ENCODE measurements at regions not wholly inside any gene's neighbourhood (a gene's known extent, or its start where the extent isn't known, plus 50 kb on each side); places are given as distances from the start of the nearest gene placed in this dataset.
"Not testable (repeated sequence)": the region's sequence is repeated elsewhere in the genome, so short reads cannot be mapped to it uniquely, and the experiment has no call there.

DNA sequence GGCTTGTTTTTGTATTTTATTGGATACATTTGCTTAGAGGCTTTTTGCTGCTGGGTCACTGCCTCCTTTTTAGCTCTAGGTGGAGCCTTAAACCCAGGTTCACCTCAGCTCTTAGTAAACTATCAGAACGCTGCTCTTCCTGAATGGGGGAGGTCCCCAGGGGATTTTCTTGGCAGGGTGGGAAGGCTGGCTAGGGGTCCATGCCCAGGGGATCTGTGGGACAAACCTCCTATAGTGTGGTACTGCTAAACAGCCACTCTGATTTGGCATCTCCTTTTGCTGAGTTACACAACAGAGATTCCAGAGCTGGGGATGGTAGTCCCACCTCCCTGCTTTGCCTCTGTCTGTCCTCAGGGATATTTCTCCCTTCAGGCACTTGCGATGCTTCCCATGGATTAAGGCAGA lies 204.9 kb downstream of the ZIC5 start:
- no peak for DNase-seq

DNA sequence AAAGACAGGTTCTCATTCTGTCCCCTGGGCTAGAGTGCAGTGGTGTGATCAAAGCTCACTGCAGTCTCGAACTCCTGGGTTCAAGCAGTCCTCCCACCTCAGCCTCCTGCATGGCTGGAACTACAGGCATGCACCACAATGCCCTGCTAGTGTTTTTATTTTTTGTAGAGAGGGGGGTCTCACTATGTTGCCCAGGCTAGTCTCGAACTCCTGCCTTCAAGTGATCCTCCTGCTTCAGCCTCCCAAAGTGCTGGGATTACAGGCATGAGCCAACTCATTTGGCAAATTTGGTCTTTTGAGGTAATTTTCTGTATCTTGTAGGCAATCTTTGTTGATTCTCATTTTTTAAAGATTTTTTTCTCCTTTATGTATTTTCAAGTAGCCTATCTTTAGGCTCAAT lies 205.7 kb downstream of the ZIC5 start:
- no peak for DNase-seq

DNA sequence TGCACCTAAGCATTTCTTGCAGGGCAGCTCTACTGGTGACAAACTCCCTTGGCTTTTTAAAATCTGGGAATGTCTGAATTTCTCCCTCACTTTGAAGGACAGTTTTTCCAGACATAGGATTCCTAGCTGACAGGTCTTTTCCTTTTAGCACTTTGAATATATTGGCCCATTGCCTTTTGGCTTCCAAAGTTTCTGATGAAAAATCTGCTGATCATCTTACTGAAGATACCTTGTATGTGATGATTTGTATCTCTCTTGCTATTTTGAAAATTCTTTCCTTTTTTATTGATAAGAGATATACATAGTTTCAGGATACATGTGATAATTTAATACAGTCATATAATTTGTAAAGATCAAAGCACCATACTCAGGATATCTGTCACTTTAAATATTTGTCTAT lies 211.1 kb downstream of the ZIC5 start:
- DNase-seq, result no peak

- no peak for DNase-seq
Measured at GRCh38 chr13:99759163-99759552, 212.4 kb downstream of the ZIC5 start.

DNA sequence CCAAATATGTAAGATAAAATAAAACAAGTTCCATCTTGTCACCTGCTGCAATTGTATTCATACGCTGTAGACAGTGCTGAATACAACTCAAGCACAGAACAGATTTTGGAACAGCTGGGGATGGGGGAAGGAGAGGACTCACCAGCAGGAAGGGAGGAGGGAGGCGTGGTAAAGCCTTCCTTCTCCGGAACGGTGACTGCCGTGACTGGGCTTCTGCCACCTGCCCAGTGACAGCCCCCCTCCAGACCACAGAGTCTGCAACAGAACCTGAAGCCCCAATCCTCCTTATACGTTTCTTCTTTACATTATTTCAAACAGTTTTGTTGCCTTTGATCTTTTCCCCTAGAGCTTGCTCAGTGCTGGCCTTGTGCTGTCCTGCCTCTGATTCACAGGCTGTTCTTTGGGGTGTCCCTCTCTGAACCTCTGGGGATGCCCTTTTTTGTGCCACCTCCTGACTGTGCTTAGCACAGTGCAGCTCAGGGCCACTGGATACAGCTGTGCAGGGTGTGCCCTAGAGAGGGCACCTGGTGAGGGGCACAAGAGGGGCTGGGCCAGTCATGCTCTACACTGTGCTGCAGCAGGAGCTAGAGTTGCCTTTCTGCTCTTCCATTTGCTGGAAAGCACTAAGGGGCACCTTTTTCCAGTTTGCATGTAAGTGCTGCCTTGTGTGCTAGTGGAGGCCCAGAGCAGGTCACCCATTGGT lies 213.0 kb downstream of the ZIC5 start:
- no peak for DNase-seq

GRCh38 chr13:99757756-99758459 lies 213.7 kb downstream of the ZIC5 start:
- no peak for DNase-seq

- no peak for DNase-seq
Measured at GRCh38 chr13:99756281-99756680, 215.3 kb downstream of the ZIC5 start.

GRCh38 chr13:99754750-99755149 lies 216.8 kb downstream of the ZIC5 start:
- not testable (repeated sequence) for DNase-seq

DNA sequence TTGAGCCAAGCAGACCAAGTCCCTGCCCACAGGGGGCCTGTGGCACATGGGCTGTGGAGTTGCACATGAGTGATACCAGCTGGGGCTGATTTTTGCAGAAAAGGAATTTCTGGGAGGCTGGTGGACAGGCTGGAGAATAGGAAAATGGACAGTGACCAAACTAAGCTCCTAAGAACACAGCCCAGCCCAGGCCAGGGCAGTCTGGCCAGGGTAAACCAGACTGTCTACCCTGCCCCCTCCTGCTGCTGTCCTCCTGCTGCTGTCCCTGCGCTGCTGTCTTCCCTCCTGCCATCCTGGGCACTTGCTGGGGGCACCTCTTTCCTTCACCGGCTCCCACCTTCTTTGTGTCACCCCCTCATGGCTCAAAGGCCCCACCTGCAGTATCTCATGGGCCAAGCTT lies 219.2 kb downstream of the ZIC5 start:
- no peak for DNase-seq

- no peak for DNase-seq
Measured at GRCh38 chr13:99751517-99752199, 219.9 kb downstream of the ZIC5 start.

- no peak for DNase-seq
Measured at GRCh38 chr13:99750951-99751350, 220.6 kb downstream of the ZIC5 start.

DNA sequence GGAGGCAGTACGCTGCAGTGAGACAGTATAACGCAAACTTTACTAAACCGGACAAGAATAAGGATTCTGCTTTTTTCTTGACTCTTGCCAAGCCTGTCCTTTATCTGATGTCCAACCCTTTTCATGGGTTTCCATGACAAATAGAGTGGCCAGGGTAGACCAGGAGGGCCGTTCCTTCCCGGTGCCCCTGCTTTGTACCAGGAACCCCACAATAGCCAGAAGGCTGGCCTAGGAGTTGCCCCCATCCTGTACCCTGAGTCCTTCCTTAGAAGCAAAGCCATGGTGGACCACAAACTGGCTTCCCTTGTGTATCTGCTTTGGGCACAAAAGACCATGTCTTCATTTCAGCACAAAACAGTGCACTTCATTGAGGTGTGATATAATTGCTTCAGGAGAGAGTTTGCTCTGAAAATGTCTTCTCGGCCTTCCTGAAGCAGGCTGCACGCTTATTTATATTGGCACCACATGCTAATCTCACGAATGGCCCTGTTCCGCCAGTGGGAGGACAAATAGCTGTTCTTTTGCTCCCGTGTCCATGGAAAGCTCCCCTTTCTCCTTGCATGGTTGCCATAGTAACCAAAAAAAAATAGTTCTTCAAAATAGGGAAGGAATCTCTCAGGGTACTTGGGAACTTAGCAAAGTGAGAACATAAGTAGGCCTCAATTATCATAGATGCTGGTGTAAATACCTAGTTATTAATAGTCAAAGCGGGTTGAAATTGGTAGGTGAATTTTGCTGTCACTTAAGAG lies 222.1 kb downstream of the ZIC5 start:
- no peak for DNase-seq

DNA sequence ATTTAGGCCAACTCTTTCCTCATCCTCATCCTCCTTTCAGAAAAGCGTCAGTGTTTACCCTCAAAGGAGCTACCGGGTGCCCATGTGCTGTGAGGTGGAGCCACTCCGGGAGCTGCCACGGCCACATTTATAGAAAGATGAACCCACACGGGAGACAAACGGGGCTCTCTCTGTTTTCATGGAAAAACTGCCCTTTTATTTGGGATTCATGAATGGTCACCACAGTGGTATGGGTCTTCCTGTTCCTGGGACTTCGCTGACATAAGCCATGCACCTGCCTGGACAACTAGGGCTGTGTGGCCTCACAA lies 224.2 kb downstream of the ZIC5 start:
- no peak for DNase-seq

GRCh38 chr13:99746637-99747402 lies 224.7 kb downstream of the ZIC5 start:
- no peak for DNase-seq

GRCh38 chr13:99743094-99743493 lies 228.5 kb downstream of the ZIC5 start:
- DNase-seq, result no peak

- no peak for DNase-seq
Measured at GRCh38 chr13:99741960-99742359, 229.6 kb downstream of the ZIC5 start.

GRCh38 chr13:99740251-99740979 lies 231.2 kb downstream of the ZIC5 start:
- DNase-seq, result no peak

- no peak for DNase-seq
Measured at GRCh38 chr13:99738626-99739025, 232.9 kb downstream of the ZIC5 start.

GRCh38 chr13:99737481-99738245 lies 233.9 kb downstream of the ZIC5 start:
- no peak for DNase-seq

DNA sequence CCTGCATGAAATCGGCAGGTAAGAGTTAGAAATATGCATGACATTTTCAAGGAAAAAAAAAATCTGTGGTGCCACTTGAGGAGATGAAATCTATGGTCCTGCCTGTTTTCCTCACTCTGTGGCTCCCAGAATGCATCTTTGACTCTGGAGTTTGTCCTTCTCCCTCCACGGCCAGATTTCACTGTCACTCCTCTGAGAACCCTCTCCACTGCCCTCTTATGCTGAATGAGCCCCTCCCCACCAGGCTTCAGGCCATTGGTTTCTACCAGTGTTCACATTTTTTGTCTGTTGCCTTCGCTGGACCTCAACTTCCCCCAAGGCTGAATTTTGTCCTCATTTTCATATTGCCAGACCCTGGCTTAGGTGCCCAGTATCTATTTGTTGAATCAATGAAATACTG lies 235.0 kb downstream of the ZIC5 start:
- no peak for DNase-seq

Data from hindlimb muscle (tissue), 1 donor.